NCI-H526 (cell line): ENCODE measurements at regions not wholly inside any gene's neighbourhood (a gene's known extent, or its start where the extent isn't known, plus 50 kb on each side); places are given as distances from the start of the nearest gene placed in this dataset.

Experiments used
- DNase-seq, 2 experiments: peaks; one replicate each; lab custom pipeline; 2025; lab: John Stamatoyannopoulos, UW

DNA sequence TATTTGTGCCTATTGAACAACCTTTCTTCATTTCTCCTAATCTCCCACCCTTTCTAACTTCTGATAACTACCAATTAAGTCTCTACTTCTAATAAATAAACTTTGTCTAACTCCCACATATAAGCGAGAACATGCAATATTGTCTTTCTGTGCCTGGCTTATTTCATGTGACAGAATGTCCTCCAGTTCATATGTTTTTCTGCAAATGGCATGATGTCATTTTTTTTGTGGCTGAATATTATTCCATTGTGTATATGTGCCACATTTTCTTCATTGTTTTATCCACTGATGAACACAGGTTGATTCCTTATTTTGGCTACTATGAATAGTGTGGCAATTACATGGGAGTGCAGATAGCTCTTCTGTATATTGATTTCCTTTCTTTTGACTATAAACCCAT, 1041.5 kb upstream of the MANEA start:
- no peak for DNase-seq

GRCh38 chr6:94511502-94512088, 1065.7 kb upstream of the MANEA start:
- no peak for DNase-seq

DNA sequence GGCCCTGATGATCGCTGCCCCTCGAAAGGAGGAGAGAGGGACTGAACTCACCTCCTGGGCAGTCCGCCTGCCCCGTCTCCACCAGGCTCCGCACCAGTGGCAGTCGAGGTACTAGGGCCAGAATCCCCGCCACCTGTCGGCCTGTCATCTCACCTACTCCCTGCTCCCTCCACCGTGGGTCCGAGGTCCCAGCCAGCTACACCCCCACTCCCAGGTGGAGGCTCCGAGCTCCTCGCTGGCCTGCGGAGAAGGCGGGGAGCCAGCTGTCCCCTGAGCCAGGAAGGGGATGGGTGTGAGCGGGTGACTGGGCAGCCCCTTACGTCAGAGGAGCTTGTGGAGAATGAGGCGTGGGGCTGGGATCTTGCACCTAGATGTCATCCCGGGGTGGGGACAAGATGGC, 1066.5 kb upstream of the MANEA start:
- no peak for DNase-seq

- no peak for DNase-seq
These were observed 1075.8 kb upstream of the MANEA start for GRCh38 chr6:94501516-94501915.

DNA sequence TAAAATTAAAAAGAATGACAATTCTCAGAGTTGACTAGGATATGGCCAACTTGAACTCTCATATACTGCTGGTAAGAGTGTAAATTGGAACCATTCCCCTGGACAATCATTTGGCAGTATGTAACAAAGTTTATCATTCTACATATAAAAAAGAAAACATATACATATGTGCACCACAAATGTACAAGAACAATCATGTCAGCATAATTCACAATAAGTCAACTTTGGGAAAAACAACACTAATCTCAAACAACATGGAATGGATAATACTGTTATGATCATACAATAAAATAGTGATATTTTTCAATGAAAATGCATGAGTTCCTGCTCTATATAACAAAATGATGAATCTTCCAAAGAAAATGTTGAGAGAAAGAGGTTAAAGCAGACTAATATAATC, 1078.7 kb upstream of the EPHA7 start:
- DNase-seq = no peak

DNA sequence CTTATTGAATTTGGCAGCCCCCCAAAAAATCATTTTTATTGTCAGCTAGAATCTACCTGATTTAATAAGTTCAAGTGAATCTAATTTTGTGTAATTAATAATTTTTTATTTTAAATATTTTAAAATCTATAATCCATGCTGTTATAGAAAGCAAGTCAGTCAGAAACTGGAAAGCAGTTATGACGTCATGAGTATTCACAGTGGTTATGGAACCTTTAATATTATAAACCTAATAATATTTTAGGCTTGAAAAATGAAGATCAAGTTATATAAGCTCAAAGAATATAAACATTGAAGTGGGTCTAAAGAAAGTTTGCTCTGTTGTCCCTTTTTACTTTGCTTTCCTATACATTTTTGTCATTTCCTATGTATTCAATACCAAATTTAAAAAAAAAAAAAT, 1075.1 kb upstream of the EPHA7 start:
- DNase-seq = no peak

GRCh38 chr6:94487371-94487770, 1068.0 kb upstream of the EPHA7 start:
- no peak for DNase-seq

- peak; percentile 92 to 94 for DNase-seq
These were observed 1059.0 kb upstream of the EPHA7 start for GRCh38 chr6:94478133-94479005.

- DNase-seq = no peak
These were observed 1049.5 kb upstream of the EPHA7 start for GRCh38 chr6:94468830-94469229.

DNA sequence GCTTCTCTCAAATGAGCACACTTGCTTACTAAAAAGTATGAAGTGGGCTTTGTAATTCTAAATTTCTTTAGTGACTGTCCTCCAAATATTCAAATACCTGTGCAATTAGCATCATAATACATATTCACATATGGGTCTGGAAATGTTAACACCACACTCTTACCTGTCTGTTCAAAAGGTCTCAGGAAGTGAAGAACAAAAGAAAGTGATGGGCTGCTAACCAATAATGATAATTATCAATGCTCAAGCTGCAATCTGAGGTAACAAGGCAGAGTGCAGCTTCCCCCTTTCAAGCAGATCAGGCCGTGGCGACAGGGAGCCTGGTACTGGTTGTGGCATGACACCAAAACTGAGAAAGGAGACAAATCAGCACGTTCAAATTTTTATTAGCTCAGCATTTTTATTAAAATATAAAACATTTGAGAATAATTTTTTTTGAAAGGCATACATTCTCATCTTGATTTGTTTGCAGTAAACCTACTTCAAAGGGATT, 1044.7 kb upstream of the EPHA7 start:
- no peak for DNase-seq

DNA sequence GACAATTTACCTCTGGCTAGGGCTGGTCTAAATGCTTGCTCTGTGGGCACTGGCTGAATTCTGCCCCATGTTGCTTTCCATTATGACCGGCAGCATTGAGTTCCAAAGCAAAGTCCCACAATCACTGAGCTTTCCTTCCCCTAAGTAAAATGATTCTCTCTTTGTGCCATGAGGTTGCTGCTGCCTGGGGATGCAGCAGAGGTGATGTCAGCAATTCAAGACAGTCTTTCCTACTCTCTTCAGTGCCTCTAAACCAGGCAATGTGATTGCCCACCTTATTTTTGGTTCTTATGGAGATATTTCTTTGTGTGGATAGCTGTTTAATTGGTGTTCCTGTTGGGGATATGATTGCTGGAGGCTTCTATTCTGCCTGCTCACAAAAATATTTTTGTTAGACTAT, 1043.9 kb upstream of the EPHA7 start:
- no peak for DNase-seq

DNA sequence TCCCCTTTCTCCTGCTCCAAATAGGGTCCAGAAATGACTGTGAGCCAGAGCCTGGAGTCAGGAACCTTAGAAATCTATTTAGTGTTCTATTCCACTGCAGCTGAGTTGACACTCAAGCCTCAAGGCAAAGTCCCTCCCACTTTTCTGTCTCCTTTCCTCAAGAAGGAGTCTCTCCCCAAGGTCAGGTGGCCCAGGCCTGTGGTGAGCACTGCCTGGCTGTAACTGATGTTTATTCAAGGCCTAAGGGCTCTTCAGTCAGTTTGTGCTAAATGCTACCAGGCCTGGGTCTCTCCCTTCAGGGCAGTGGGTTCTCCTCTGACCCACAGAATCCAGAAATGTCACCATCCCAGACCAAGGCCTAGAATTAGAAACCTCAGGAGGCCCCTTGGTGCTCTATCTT, 1042.9 kb upstream of the EPHA7 start:
- DNase-seq = no peak

- DNase-seq = no peak
These were observed 1036.9 kb upstream of the EPHA7 start for GRCh38 chr6:94456266-94456665.

- DNase-seq = no peak
These were observed 1034.9 kb upstream of the EPHA7 start for GRCh38 chr6:94454231-94454630.

- DNase-seq = no peak
These were observed 1026.8 kb upstream of the EPHA7 start for GRCh38 chr6:94446120-94446519.

GRCh38 chr6:94443701-94444100, 1024.3 kb upstream of the EPHA7 start:
- no peak for DNase-seq

DNA sequence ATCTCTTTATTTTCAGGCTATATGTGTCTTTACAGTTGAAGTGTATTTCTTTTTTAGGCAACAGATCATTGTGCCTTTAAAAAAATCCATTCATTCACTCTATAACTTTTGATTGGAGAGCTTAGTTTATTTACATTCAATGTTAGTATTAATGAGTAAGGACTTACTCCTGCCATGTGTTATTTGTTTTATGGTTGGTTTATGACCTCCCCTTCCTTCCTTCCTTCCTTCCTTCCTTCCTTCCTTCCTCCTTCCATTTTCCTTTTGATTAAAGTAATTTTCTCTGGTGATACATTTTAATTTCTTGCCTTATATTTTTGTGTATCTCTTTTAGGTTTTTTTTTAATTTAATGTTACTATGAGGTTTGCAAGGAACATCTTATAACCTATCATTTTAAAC, 1005.3 kb upstream of the EPHA7 start:
- DNase-seq = no peak

DNA sequence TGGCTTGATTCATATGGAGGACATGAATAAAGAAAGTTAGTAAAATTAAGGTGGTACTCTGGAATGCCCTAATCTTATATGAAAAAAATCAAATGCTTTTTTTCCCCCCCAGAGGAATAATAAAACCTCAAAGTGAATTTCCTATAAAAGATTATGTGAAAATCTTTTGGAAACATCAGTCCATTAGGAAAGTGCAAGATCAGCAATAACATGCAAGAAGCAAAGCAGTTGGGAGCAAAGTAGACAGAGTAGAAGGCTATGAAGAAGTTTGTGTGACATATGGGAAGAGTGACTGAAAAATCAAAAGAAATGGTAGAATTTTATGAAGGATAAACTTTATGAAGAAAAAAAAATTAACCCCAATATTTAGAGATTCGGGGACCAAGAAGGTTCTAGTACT, 998.0 kb upstream of the EPHA7 start:
- DNase-seq = no peak

- DNase-seq = no peak
These were observed 994.7 kb upstream of the EPHA7 start for GRCh38 chr6:94414041-94414440.

- no peak for DNase-seq
These were observed 982.0 kb upstream of the EPHA7 start for GRCh38 chr6:94401311-94401710.

GRCh38 chr6:94394822-94395221, 975.5 kb upstream of the EPHA7 start:
- DNase-seq = no peak

DNA sequence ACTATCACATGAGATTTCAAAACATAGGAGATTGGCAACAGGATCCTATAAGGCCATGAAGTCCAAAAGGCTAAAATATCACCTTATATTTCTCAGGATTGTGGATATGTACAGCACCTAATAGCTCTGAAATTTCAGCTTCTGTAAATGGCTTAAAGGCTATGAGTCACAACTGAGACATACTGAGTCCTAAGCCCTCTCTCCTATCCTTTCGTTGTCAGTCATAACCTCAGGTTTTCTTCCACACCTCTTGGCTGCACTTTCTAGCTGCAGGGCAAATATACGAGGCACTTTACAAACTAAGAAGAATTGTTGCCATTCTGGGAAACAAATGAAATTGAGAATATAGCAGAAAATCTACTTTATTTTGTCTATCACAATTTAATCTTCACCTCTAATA, 969.9 kb upstream of the EPHA7 start:
- no peak for DNase-seq

DNA sequence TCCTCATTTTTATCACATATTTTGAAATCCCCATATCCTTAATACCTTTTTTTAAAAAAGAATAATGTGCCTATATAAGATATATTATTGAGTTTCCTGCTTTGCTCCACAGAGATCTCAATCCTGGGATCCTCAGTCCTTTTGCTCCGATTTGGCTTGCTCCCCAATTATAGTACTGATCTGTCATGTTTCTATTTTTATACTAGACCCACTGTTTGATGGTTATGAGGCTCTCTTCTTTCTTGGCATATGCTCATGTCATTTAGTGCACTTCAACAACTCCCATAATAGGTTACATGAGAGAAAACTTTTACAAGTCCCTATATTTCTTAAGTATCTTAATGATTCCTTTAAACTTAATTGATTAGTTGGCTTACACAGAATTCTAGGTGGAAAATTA, 958.5 kb upstream of the EPHA7 start:
- DNase-seq = no peak

DNA sequence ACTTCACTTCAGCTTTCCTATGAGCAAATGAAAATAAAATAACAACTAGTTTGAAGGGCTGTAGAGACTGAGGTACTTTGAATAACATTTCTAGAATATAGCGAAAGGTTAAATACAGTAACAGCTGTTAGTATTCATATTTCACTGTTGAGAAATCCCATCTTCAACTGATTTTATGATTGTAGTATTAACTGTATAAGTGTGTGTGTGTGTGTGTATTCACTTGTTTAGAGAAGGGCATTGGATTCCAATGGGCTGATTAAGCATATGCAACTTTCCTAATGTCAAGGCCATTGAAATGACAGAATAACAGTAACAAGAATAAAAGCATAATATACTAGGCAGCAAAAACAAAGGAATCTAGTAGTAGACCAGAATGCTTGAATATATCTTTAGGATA, 957.5 kb upstream of the EPHA7 start:
- DNase-seq = no peak
